Sigmoid colon (tissue), 3 donors: ENCODE measurements at regions not wholly inside any gene's neighbourhood (a gene's known extent, or its start where the extent isn't known, plus 50 kb on each side); places are given as distances from the start of the nearest gene placed in this dataset.

Experiments used
- CTCF ChIP-seq, 4 experiments: fragments of 450-650 bp in 3 of 4; fragments of 200-600 bp in 1 of 4; IDR thresholded peaks; one replicate each; pipeline ENCODE4 v1.5.1; 2016 to 2019; ENCODE audit warnings: antibody characterized with exemption in 4 of 4, mild to moderate bottlenecking in 3 of 4, moderate library complexity in 2 of 4
- POLR2A ChIP-seq, 2 donors: fragments of 450-650 bp; IDR thresholded peaks; one replicate each; pipeline ENCODE4 v1.6.1; 2016; ENCODE audit warnings: antibody characterized with exemption in 2 of 2, mild to moderate bottlenecking in 2 of 2, moderate library complexity in 2 of 2

GRCh38 chr9:18167733-18168132, 306.2 kb upstream of the ADAMTSL1 start:
- TF ChIP-seq POLR2A (IDR thresholded peaks at IDR 0.05) (no peak), CTCF (IDR thresholded peaks at IDR 0.05) (no peak)
